Heart left ventricle (tissue), 16 donors: ENCODE measurements at regions not wholly inside any gene's neighbourhood (a gene's known extent, or its start where the extent isn't known, plus 50 kb on each side); places are given as distances from the start of the nearest gene placed in this dataset.

Source experiments
- ATAC-seq, 4 donors: fragments of 200-7000 bp; cut with Tn5 transposase; one replicate each; pipeline ENCODE4 v1.9.1; 2020 to 2022; ENCODE audit warnings: moderate library complexity in 4 of 4, mild to moderate bottlenecking in 3 of 4, moderate number of reproducible peaks in 1 of 4
- DNase-seq, 5 donors: peaks; one replicate each; pipeline ENCODE4 v3.0.0-alpha.2; 2020
- H3K27ac ChIP-seq, 12 donors: fragments of 200-600 bp; sonication (generic) in 4 of 12; one replicate each; pipeline versions ENCODE4 v1.5.0 to v1.8.0; 2016 to 2022; ENCODE audit warnings: mild to moderate bottlenecking in 2 of 12
- H3K27me3 ChIP-seq, 9 donors: fragments of 200-600 bp; sonication (generic) in 2 of 9; one replicate each; pipeline versions ENCODE4 v1.5.1 to v1.8.0; 2016 to 2022; ENCODE audit warnings: mild to moderate bottlenecking in 3 of 9
- H3K36me3 ChIP-seq, 9 donors: fragments of 200-600 bp; sonication (generic) in 2 of 9; one replicate each; pipeline versions ENCODE4 v1.5.0 to v1.8.0; 2018 to 2022; ENCODE audit warnings: mild to moderate bottlenecking in 2 of 9
- H3K4me1 ChIP-seq, 12 donors: fragments of 200-600 bp; sonication (generic) in 4 of 12; one replicate each; pipeline versions ENCODE4 v1.5.0 to v1.8.0; 2016 to 2022; ENCODE audit warnings: mild to moderate bottlenecking in 3 of 12
- H3K4me3 ChIP-seq, 12 donors: fragments of 200-600 bp; sonication (generic) in 4 of 12; one replicate each; pipeline versions ENCODE4 v1.5.0 to v1.8.0; 2017 to 2022; ENCODE audit warnings: mild to moderate bottlenecking in 9 of 12, moderate library complexity in 4 of 12
- H3K9me3 ChIP-seq, 12 donors: fragments of 200-600 bp; sonication (generic) in 4 of 12; one replicate each; pipeline versions ENCODE4 v1.5.0 to v1.8.0; 2016 to 2022; ENCODE audit warnings: mild to moderate bottlenecking in 1 of 12
- POLR2A ChIP-seq, 2 donors: fragments of 450-650 bp; IDR thresholded peaks; one replicate each; pipeline ENCODE4 v1.6.1; 2017; ENCODE audit warnings: antibody characterized with exemption in 2 of 2, mild to moderate bottlenecking in 2 of 2, moderate library complexity in 2 of 2
- WGBS, 4 donors: extraction: QIAGEN DNeasy Blood & Tissue Kit in 2 of 4; methylation state at CpG; one replicate each; pipeline versions ENCODE4 v1.1.5 to v1.1.7; 2013 to 2018; 5-methylcytosine and 5-hydroxymethylcytosine counted together
- intact Hi-C, 10 donors: fragments of 100-400 bp; cut with DNase I; formaldehyde crosslinking; loops; one replicate each; pipeline versions ENCODE4 v1.11.1 to v1.14.2; 2022
- TF ChIP-seq, protein P1 (sequence below), 12 donors: fragments of 200-600 bp; sonication (generic) in 4 of 12; IDR thresholded peaks; one replicate each; pipeline versions ENCODE4 v1.5.0 to v1.8.0; 2018 to 2022; ENCODE audit warnings: antibody characterized with exemption in 12 of 12, mild to moderate bottlenecking in 5 of 12
- donor health status: ischemic (EF 13 %, LVEDD 7.1; RV severe dilation, severe dysfunction).
- donor health status: healthy with polysubstance abuse.
- donor health status: DM: no; HTN: yes; CAD: no.
- donor health status: DM: no; HTN: no; CAD: no.
- donor health status: ischemic (EF 25% LVEDD 6.9; RV normal size, moderate dysfunction).
- donor health status: ischemic (EF 25% LVEDD 5.7; RV mildly dilated, moderate dysfunction).
- donor health status: healthy.
- donor health status: DM: yes; HTN: yes; CAD: no.
- donor health status: ischemic (EF 35%, LVEDD 5.7; RV mildly dilated, moderate dysfunction).
- donor health status: nonischemic (EF 11% LVEDD 7.7; RV severe dilation, severe dysfunction).
- donor health status: DM: yes; HTN: yes; CAD: no.
- donor health status: PGD.
- donor health status: ischemic (EF 29% LVEDD 5.4; RV normal size, mild dysfunction).
- donor health status: nonischemic (EF 23%, LVEDD 6.1; RV moderate dilation, normal function).

DNA sequence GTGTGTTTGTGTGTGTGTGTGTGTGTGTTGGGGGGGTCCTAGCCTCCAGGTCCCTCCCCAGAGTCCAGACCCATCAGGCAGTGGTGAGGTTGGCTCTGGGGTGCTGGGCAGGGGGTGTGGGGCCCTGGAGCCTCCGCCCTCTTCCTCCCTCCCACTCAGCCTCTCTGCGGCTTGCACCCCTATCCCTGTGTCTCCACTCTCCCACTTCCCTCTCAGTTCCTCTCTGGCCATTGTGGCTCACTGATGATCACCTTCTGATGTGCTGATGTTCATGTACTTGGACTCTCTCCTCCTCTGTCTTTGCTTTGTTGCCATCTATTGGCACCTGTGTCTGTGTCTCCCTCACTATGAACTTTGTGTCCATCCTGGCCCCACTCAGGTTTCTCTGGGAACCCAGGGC is 298.7 kb downstream of the ZEB1 start:
- Histone ChIP-seq H3K4me1 (peaks cover 0 to 43% (median 31%) of the 10 kb centered on the region in 12 donors), H3K9me3 (peaks cover 0 to 8% (median 0%) of the 10 kb centered on the region in 12 donors), H3K36me3 (no peaks in the 10 kb centered on the region), H3K27me3 (no peaks in the 10 kb centered on the region), H3K27ac (peak overlapping the region in 7 of 12 donors; percentile 51 to 82 (median 74)), H3K4me3 (no peak overlapping the region)
- intact Hi-C loops, result no loop called here
- ATAC-seq (no peak), DNase-seq (no peak)
- WGBS, 4 donors, result 82 to 100% (median 89%) methylated on average over 2 of the region's 2 CpGs
- no peak for TF ChIP-seq POLR2A (IDR thresholded peaks at IDR 0.05)
- TF ChIP-seq, protein P1, sequence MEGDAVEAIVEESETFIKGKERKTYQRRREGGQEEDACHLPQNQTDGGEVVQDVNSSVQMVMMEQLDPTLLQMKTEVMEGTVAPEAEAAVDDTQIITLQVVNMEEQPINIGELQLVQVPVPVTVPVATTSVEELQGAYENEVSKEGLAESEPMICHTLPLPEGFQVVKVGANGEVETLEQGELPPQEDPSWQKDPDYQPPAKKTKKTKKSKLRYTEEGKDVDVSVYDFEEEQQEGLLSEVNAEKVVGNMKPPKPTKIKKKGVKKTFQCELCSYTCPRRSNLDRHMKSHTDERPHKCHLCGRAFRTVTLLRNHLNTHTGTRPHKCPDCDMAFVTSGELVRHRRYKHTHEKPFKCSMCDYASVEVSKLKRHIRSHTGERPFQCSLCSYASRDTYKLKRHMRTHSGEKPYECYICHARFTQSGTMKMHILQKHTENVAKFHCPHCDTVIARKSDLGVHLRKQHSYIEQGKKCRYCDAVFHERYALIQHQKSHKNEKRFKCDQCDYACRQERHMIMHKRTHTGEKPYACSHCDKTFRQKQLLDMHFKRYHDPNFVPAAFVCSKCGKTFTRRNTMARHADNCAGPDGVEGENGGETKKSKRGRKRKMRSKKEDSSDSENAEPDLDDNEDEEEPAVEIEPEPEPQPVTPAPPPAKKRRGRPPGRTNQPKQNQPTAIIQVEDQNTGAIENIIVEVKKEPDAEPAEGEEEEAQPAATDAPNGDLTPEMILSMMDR (IDR thresholded peaks at IDR 0.05), result no peak

GRCh38 chr10:31617133-31617532 is 298.1 kb downstream of the ZEB1 start:
- Histone ChIP-seq H3K27me3 (no peaks in the 10 kb centered on the region), H3K27ac (no peak overlapping the region), H3K9me3 (peaks cover 0 to 8% (median 0%) of the 10 kb centered on the region in 12 donors), H3K36me3 (no peaks in the 10 kb centered on the region), H3K4me3 (no peak overlapping the region), H3K4me1 (peaks cover 0 to 46% (median 30%) of the 10 kb centered on the region in 12 donors)
- TF ChIP-seq, protein P1 (IDR thresholded peaks at IDR 0.05), result no peak
- TF ChIP-seq POLR2A (IDR thresholded peaks at IDR 0.05), result no peak
- 89 to 95% (median 93%) methylated on average over 2 of the region's 2 CpGs for WGBS, 4 donors
- intact Hi-C loops, result no loop called here
- ATAC-seq (no peak), DNase-seq (no peak)

- no peak overlapping the region for H3K27ac ChIP-seq
- H3K9me3 ChIP-seq, result peaks cover 0 to 8% (median 0%) of the 10 kb centered on the region in 12 donors
- no peak overlapping the region for H3K4me3 ChIP-seq
- peaks cover 0 to 42% (median 22%) of the 10 kb centered on the region in 12 donors for H3K4me1 ChIP-seq
- no peaks in the 10 kb centered on the region for H3K36me3 ChIP-seq
- intact Hi-C loops, result no loop called here
- H3K27me3 ChIP-seq, result no peaks in the 10 kb centered on the region
- DNase-seq (no peak), ATAC-seq (no peak)
- TF ChIP-seq, protein P1 (IDR thresholded peaks at IDR 0.05), result no peak
- TF ChIP-seq POLR2A (IDR thresholded peaks at IDR 0.05), result no peak
Observed at GRCh38 chr10:31615129-31615528, 296.1 kb downstream of the ZEB1 start.

DNA sequence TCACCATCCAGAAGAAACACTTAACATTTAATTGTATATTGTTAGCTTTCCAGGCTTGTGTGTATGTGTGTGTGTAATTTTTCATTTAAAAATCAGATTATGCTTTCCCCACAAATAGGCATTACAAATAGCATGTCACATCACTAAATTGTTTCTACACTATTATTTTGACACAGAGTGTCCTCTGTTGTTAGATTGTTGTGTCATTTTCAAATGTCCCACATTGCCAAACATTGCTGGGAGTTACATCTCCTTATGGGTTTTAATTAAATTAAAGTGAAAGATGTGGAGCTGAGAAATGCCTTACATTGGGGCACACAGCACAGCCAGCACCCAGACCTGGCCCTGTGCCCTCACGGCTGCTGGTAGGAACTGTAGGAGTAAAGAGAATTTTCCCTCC is 295.6 kb downstream of the ZEB1 start:
- Histone ChIP-seq H3K36me3 (no peaks in the 10 kb centered on the region), H3K4me1 (peaks cover 0 to 37% (median 17%) of the 10 kb centered on the region in 12 donors), H3K4me3 (no peak overlapping the region), H3K27me3 (no peaks in the 10 kb centered on the region), H3K9me3 (peaks cover 0 to 8% (median 0%) of the 10 kb centered on the region in 12 donors), H3K27ac (no peak overlapping the region)
- TF ChIP-seq POLR2A (IDR thresholded peaks at IDR 0.05), result no peak
- TF ChIP-seq, protein P1 (IDR thresholded peaks at IDR 0.05), result no peak
- DNase-seq, result no peak
- intact Hi-C loops, result no loop called here
- WGBS, 4 donors, result 92 to 99% (median 96%) methylated on average over 1 of the region's 1 CpG
- ATAC-seq, result no peak
